Astrocyte (in vitro differentiated cells and primary cell): ENCODE measurements at regions not wholly inside any gene's neighbourhood (a gene's known extent, or its start where the extent isn't known, plus 50 kb on each side); places are given as distances from the start of the nearest gene placed in this dataset.

ENCODE experiments used
- DNase-seq: peaks from one replicate; pipeline ENCODE4 v3.0.0-alpha.2; 2010; ENCODE audit warnings: low read depth
- FAIRE-seq: peaks from 2 replicates; lab custom pipeline; 2011; peaks lifted over from hg19 to GRCh38; lab: Jason Lieb, UNC
- H2AFZ ChIP-seq: 2 replicates; pipeline ENCODE4 v1.6.0; 2012; ENCODE audit warnings: low read depth, low read length, inconsistent platforms
- H3K27ac ChIP-seq: 2 replicates; pipeline ENCODE4 v1.5.1; 2011; ENCODE audit warnings: low read depth, low read length, inconsistent platforms
- H3K27me3 ChIP-seq: 2 replicates; pipeline ENCODE4 v1.6.0; 2011; ENCODE audit warnings: low read length, inconsistent platforms; ENCODE audit not compliant: insufficient read depth
- H3K36me3 ChIP-seq: 2 replicates; pipeline ENCODE4 v1.5.1; 2011; ENCODE audit warnings: low read length, inconsistent platforms; ENCODE audit not compliant: insufficient read depth
- H3K4me1 ChIP-seq: 2 replicates; pipeline ENCODE4 v1.5.1; 2011; ENCODE audit warnings: low read length, inconsistent platforms; ENCODE audit not compliant: insufficient read depth
- H3K4me2 ChIP-seq: 2 replicates; pipeline ENCODE4 v1.6.0; 2012; ENCODE audit warnings: low read length, inconsistent platforms
- H3K4me3 ChIP-seq: 2 replicates; pipeline ENCODE4 v1.5.1; 2011; ENCODE audit warnings: low read depth, mild to moderate bottlenecking, low read length, inconsistent platforms; ENCODE audit not compliant: insufficient read depth
- H3K79me2 ChIP-seq: 2 replicates; pipeline ENCODE4 v1.6.0; 2012; ENCODE audit warnings: mild to moderate bottlenecking, low read length, inconsistent platforms; ENCODE audit not compliant: insufficient read depth
- H3K9ac ChIP-seq: 2 replicates; pipeline ENCODE4 v1.6.0; 2012; ENCODE audit warnings: mild to moderate bottlenecking, low read length, inconsistent platforms
- H3K9me3 ChIP-seq: 2 replicates; pipeline ENCODE4 v1.5.1; 2012; ENCODE audit warnings: low read depth, mild to moderate bottlenecking, low read length, inconsistent platforms; ENCODE audit not compliant: insufficient read depth
- H4K20me1 ChIP-seq: 2 replicates; pipeline ENCODE4 v1.6.0; 2012; ENCODE audit warnings: low read length, inconsistent platforms; ENCODE audit not compliant: insufficient read depth
- H3K27ac Mint-ChIP-seq: one replicate; pipeline ENCODE4 v1.8.0; 2021; ENCODE audit warnings: mild to moderate bottlenecking, mixed read lengths; ENCODE audit not compliant: unreplicated experiment
- H3K27me3 Mint-ChIP-seq: one replicate; pipeline ENCODE4 v1.8.0; 2021; ENCODE audit warnings: low read depth, mixed read lengths; ENCODE audit not compliant: unreplicated experiment
- H3K36me3 Mint-ChIP-seq: one replicate; pipeline ENCODE4 v1.8.0; 2021; ENCODE audit warnings: low read depth, mixed read lengths; ENCODE audit not compliant: unreplicated experiment
- H3K4me1 Mint-ChIP-seq: one replicate; pipeline ENCODE4 v1.8.0; 2021; ENCODE audit warnings: low read depth, mixed read lengths; ENCODE audit not compliant: unreplicated experiment
- H3K4me3 Mint-ChIP-seq: one replicate; pipeline ENCODE4 v1.8.0; 2021; ENCODE audit warnings: mild to moderate bottlenecking, moderate library complexity, mixed read lengths; ENCODE audit not compliant: unreplicated experiment
- H3K9me3 Mint-ChIP-seq: one replicate; pipeline ENCODE4 v1.8.0; 2021; ENCODE audit warnings: mild to moderate bottlenecking, mixed read lengths; ENCODE audit not compliant: unreplicated experiment
- EZH2 ChIP-seq: IDR thresholded peaks from 2 replicates; pipeline ENCODE4 v1.6.1; 2012; ENCODE audit warnings: mild to moderate bottlenecking, low read length, inconsistent platforms; ENCODE audit not compliant: insufficient read depth
- TF ChIP-seq, protein P1 (sequence below): IDR thresholded peaks from 2 replicates; pipeline ENCODE4 v1.5.1; 2011; ENCODE audit warnings: low read depth, mild to moderate bottlenecking, inconsistent platforms, low read length, moderate library complexity; ENCODE audit not compliant: insufficient read depth

DNA sequence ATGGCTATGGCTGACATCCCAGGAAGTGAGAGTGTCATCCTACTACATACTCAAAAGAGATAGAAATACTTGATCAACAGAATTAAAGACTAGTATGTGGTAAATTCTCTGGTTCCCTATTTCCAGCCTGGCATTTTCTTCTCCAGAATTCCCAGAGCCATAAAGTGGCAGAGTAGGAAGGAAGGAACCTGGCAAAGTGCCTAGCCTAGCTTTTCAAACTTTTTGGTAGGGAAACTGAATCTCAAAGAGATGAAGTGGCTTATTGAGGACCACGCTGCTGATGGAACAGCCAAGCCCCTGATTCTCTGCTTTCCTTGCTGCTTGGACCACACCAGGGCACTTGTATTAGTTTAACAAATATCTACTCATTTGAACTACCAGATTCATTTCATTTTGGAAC is 312.4 kb upstream of the RORA start:
- Mint-ChIP-seq H3K4me3 (no peak overlapping the region), H3K36me3 (no peaks in the 10 kb centered on the region), H3K27me3 (peaks cover 15% of the 10 kb centered on the region), H3K4me1 (no peaks in the 10 kb centered on the region), H3K9me3 (no peaks in the 10 kb centered on the region), H3K27ac (no peak overlapping the region)
- no peak overlapping the region for H3K9ac ChIP-seq
- H3K4me2 ChIP-seq, result no peak overlapping the region
- FAIRE-seq (no peak), DNase-seq (no peak)
- H4K20me1 ChIP-seq, result no peaks in the 10 kb centered on the region
- peaks cover 4% of the 10 kb centered on the region for H3K9me3 ChIP-seq
- H3K4me1 ChIP-seq, result no peaks in the 10 kb centered on the region
- H3K36me3 ChIP-seq, result no peaks in the 10 kb centered on the region
- no peak overlapping the region for H2AFZ ChIP-seq
- peaks cover 11% of the 10 kb centered on the region for H3K27me3 ChIP-seq
- no peak overlapping the region for H3K4me3 ChIP-seq
- H3K27ac ChIP-seq, result no peak overlapping the region
- TF ChIP-seq, protein P1, sequence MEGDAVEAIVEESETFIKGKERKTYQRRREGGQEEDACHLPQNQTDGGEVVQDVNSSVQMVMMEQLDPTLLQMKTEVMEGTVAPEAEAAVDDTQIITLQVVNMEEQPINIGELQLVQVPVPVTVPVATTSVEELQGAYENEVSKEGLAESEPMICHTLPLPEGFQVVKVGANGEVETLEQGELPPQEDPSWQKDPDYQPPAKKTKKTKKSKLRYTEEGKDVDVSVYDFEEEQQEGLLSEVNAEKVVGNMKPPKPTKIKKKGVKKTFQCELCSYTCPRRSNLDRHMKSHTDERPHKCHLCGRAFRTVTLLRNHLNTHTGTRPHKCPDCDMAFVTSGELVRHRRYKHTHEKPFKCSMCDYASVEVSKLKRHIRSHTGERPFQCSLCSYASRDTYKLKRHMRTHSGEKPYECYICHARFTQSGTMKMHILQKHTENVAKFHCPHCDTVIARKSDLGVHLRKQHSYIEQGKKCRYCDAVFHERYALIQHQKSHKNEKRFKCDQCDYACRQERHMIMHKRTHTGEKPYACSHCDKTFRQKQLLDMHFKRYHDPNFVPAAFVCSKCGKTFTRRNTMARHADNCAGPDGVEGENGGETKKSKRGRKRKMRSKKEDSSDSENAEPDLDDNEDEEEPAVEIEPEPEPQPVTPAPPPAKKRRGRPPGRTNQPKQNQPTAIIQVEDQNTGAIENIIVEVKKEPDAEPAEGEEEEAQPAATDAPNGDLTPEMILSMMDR, result no peak
- TF ChIP-seq EZH2, result no peak
- H3K79me2 ChIP-seq, result no peaks in the 10 kb centered on the region

DNA sequence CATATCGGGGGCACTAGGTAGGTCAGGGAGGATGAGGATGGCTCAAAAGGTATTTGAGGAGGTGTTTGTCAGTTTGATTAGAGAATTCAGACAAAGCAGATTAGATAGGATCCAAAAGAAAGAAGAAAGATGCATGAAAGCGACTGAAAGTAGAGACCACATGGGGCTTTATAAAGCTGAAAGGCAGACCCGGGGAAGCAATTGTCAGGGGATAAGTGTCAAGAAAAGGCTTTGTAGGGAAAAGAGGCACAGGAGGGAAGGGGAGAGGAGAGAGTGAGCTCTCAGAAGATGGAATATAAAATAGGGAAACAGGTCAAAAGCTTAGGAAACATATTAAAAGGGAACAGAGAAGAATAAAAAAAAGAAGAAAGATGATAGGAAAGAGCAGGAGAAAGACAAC is 308.2 kb upstream of the RORA start:
- Mint-ChIP-seq H3K4me3 (no peak overlapping the region), H3K9me3 (no peaks in the 10 kb centered on the region), H3K4me1 (no peaks in the 10 kb centered on the region), H3K27me3 (peaks cover 14% of the 10 kb centered on the region), H3K36me3 (no peaks in the 10 kb centered on the region), H3K27ac (no peak overlapping the region)
- DNase-seq (no peak), FAIRE-seq (no peak)
- Histone ChIP-seq H3K27ac (no peak overlapping the region), H3K4me2 (no peak overlapping the region), H3K79me2 (no peaks in the 10 kb centered on the region), H2AFZ (no peak overlapping the region), H3K36me3 (no peaks in the 10 kb centered on the region), H3K4me3 (no peak overlapping the region), H3K9me3 (no peaks in the 10 kb centered on the region), H3K4me1 (no peaks in the 10 kb centered on the region), H3K9ac (no peak overlapping the region), H3K27me3 (peaks cover 15% of the 10 kb centered on the region), H4K20me1 (no peaks in the 10 kb centered on the region)
- no peak for TF ChIP-seq EZH2
- TF ChIP-seq, protein P1, result no peak

GRCh38 chr15:61534986-61535385 is 305.9 kb upstream of the RORA start:
- no peaks in the 10 kb centered on the region for H3K4me1 ChIP-seq
- TF ChIP-seq, protein P1, result no peak
- no peak for TF ChIP-seq EZH2
- no peak for FAIRE-seq
- no peak overlapping the region for H3K9ac ChIP-seq
- H3K36me3 ChIP-seq, result no peaks in the 10 kb centered on the region
- no peak overlapping the region for H3K4me2 ChIP-seq
- no peaks in the 10 kb centered on the region for H4K20me1 ChIP-seq
- peaks cover 14% of the 10 kb centered on the region for H3K27me3 Mint-ChIP-seq
- DNase-seq, result no peak
- no peaks in the 10 kb centered on the region for H3K79me2 ChIP-seq
- no peaks in the 10 kb centered on the region for H3K36me3 Mint-ChIP-seq
- no peaks in the 10 kb centered on the region for H3K4me1 Mint-ChIP-seq
- H3K4me3 Mint-ChIP-seq, result no peak overlapping the region
- H3K9me3 Mint-ChIP-seq, result no peaks in the 10 kb centered on the region
- H3K27me3 ChIP-seq, result peaks cover 15% of the 10 kb centered on the region
- H3K27ac ChIP-seq, result no peak overlapping the region
- no peak overlapping the region for H3K27ac Mint-ChIP-seq
- no peaks in the 10 kb centered on the region for H3K9me3 ChIP-seq
- no peak overlapping the region for H3K4me3 ChIP-seq
- no peak overlapping the region for H2AFZ ChIP-seq
